GM12878 (cell line): ENCODE measurements at regions not wholly inside any gene's neighbourhood (a gene's known extent, or its start where the extent isn't known, plus 50 kb on each side); places are given as distances from the start of the nearest gene placed in this dataset.

Source experiments
- ATF3 ChIP-seq: IDR thresholded peaks from 2 replicates; pipeline ENCODE4 v1.6.1; 2011; ENCODE audit warnings: low read depth, mild to moderate bottlenecking, low read length, moderate library complexity, borderline replicate concordance; ENCODE audit errors: extremely low read depth
- CEBPB ChIP-seq, 2 experiments: fragments of 150-350 bp in 1 of 2; IDR thresholded peaks; 2 replicates each; pipeline ENCODE4 v1.6.1; 2012 to 2014; ENCODE audit warnings: low read depth in 2 of 2, low read length in 2 of 2, borderline replicate concordance in 1 of 2, inconsistent platforms in 1 of 2
- CTCF ChIP-seq, 3 experiments: IDR thresholded peaks in 2 of 3; conservative IDR thresholded peaks in 1 of 3; 2 replicates each; pipeline ENCODE4 v1.5.1; 2011; ENCODE audit warnings: low read depth in 3 of 3, low read length in 3 of 3, mild to moderate bottlenecking in 3 of 3, control low read depth in 2 of 3, moderate library complexity in 2 of 3, inconsistent platforms in 1 of 3, mixed read lengths in 1 of 3; ENCODE audit not compliant: control insufficient read depth in 2 of 3, insufficient read depth in 1 of 3; ENCODE audit errors: extremely low read depth in 1 of 3
- IRF4 ChIP-seq: IDR thresholded peaks from 2 replicates; pipeline ENCODE4 v1.6.1; 2011; ENCODE audit warnings: low read depth, low read length
- KDM1A ChIP-seq: fragments of 200-600 bp; sonication (generic); IDR thresholded peaks from 2 replicates; pipeline ENCODE4 v1.6.1; 2016; ENCODE audit warnings: borderline replicate concordance
- MEF2B ChIP-seq: fragments of 450-650 bp; IDR thresholded peaks from 2 replicates; pipeline ENCODE4 v1.6.1; 2018; ENCODE audit warnings: mild to moderate bottlenecking, moderate library complexity; ENCODE audit not compliant: partially characterized antibody, poor library complexity, severe bottlenecking
- NFYB ChIP-seq: IDR thresholded peaks from 2 replicates; pipeline ENCODE4 v1.6.1; 2011; ENCODE audit warnings: low read depth, mild to moderate bottlenecking, low read length, improper control_type of control experiment, moderate library complexity; ENCODE audit not compliant: insufficient read depth
- NR2F1 ChIP-seq: fragments of 450-650 bp; conservative IDR thresholded peaks from 2 replicates; pipeline ENCODE4 v1.6.1; 2017; ENCODE audit warnings: mild to moderate bottlenecking
- POLR2AphosphoS2 ChIP-seq: IDR thresholded peaks from 2 replicates; pipeline ENCODE4 v1.6.1; 2011; ENCODE audit warnings: low read depth, mild to moderate bottlenecking, low read length, improper control_type of control experiment, moderate library complexity
- POLR2AphosphoS5 ChIP-seq: IDR thresholded peaks from 2 replicates; pipeline ENCODE4 v1.6.1; 2011; ENCODE audit warnings: mild to moderate bottlenecking, low read length, inconsistent platforms
- SPI1 ChIP-seq: IDR thresholded peaks from 2 replicates; pipeline ENCODE4 v1.6.1; 2011; ENCODE audit warnings: low read depth, mild to moderate bottlenecking, low read length, moderate library complexity, borderline replicate concordance; ENCODE audit not compliant: insufficient read depth
- YY1 ChIP-seq: IDR thresholded peaks from 2 replicates; pipeline ENCODE4 v1.6.1; 2011; ENCODE audit warnings: low read depth, mild to moderate bottlenecking, low read length

GRCh38 chrX:8310409-8310808 is 139.3 kb upstream of the VCX2 start:
- TF ChIP-seq CTCF (IDR thresholded peaks at IDR 0.05 in 2 of 3, conservative IDR thresholded peaks at IDR 0.05 in 1 of 3; ENCODE audit: control insufficient read depth in 2 of 3, extremely low read depth in 1 of 3, insufficient read depth in 1 of 3, low read depth in 3 of 3, low read length in 3 of 3) (no peak), NFYB (no peak), POLR2AphosphoS2 (no peak), IRF4 (no peak), NR2F1 (no peak), KDM1A (no peak), SPI1 (no peak), POLR2AphosphoS5 (no peak), CEBPB (IDR thresholded peaks at IDR 0.05; ENCODE audit: borderline replicate concordance in 1 of 2, low read depth in 2 of 2, low read length in 2 of 2) (no peak), ATF3 (no peak), YY1 (no peak), MEF2B (no peak)
